ENCODE measurements at regions not wholly inside any gene's neighbourhood (a gene's known extent, or its start where the extent isn't known, plus 50 kb on each side); places are given as distances from the start of the nearest gene placed in this dataset.
"Not testable (repeated sequence)": the region's sequence is repeated elsewhere in the genome, so short reads cannot be mapped to it uniquely, and the experiment has no call there.

GRCh38 chr4:111045992-111046391, 423.1 kb upstream of the PITX2 start:
- Mint-ChIP-seq H3K4me1 (ENCODE audit: low read depth) (no peaks in the 10 kb centered on the region), H3K4me3 (no peak overlapping the region), H3K9me3 (peaks cover 11% of the 10 kb centered on the region), H3K27me3 (ENCODE audit: low read depth) (no peaks in the 10 kb centered on the region), H3K36me3 (ENCODE audit: insufficient read depth) (no peaks in the 10 kb centered on the region)
- DNase-seq (no peak), ATAC-seq (no peak)

- DNase-seq (no peak), ATAC-seq (no peak)
- Mint-ChIP-seq H3K4me1 (ENCODE audit: low read depth) (no peaks in the 10 kb centered on the region), H3K9me3 (peaks cover 18% of the 10 kb centered on the region), H3K36me3 (ENCODE audit: insufficient read depth) (no peaks in the 10 kb centered on the region), H3K27me3 (ENCODE audit: low read depth) (no peaks in the 10 kb centered on the region), H3K4me3 (no peak overlapping the region)
Observed at GRCh38 chr4:111046811-111047210, 423.9 kb upstream of the PITX2 start.

- peaks cover 26% of the 10 kb centered on the region for H3K9me3 Mint-ChIP-seq
- no peaks in the 10 kb centered on the region for H3K4me1 Mint-ChIP-seq (ENCODE audit: low read depth)
- H3K36me3 Mint-ChIP-seq (ENCODE audit: insufficient read depth): no peaks in the 10 kb centered on the region
Observed at GRCh38 chr4:111048316-111048715, 425.4 kb upstream of the PITX2 start.

GRCh38 chr4:111064342-111064993, 441.6 kb upstream of the PITX2 start:
- H3K4me3 Mint-ChIP-seq: no peak overlapping the region
- no peaks in the 10 kb centered on the region for H3K9me3 Mint-ChIP-seq
- H3K36me3 Mint-ChIP-seq (ENCODE audit: insufficient read depth): no peaks in the 10 kb centered on the region
- no peaks in the 10 kb centered on the region for H3K4me1 Mint-ChIP-seq (ENCODE audit: low read depth)
- no peaks in the 10 kb centered on the region for H3K27me3 Mint-ChIP-seq (ENCODE audit: low read depth)
- ATAC-seq (no peak), DNase-seq (no peak)

More at GRCh38 chr4:111048316-111048715, 425.4 kb upstream of the PITX2 start:
- Mint-ChIP-seq H3K4me3 (no peak overlapping the region), H3K27me3 (ENCODE audit: low read depth) (no peaks in the 10 kb centered on the region)
- ATAC-seq (no peak), DNase-seq (no peak)

GRCh38 chr4:111066001-111066400, 443.1 kb upstream of the PITX2 start:
- ATAC-seq: no peak
- H3K27me3 Mint-ChIP-seq (ENCODE audit: low read depth): no peaks in the 10 kb centered on the region

GRCh38 chr4:111066447-111066846, 443.6 kb upstream of the PITX2 start:
- no peaks in the 10 kb centered on the region for H3K36me3 Mint-ChIP-seq (ENCODE audit: insufficient read depth)
- no peaks in the 10 kb centered on the region for H3K9me3 Mint-ChIP-seq
- ATAC-seq (no peak), DNase-seq (no peak)
- H3K4me1 Mint-ChIP-seq (ENCODE audit: low read depth): no peaks in the 10 kb centered on the region
- H3K27me3 Mint-ChIP-seq (ENCODE audit: low read depth): no peaks in the 10 kb centered on the region
- no peak overlapping the region for H3K4me3 Mint-ChIP-seq

More at GRCh38 chr4:111066001-111066400, 443.1 kb upstream of the PITX2 start:
- Mint-ChIP-seq H3K4me3 (no peak overlapping the region), H3K4me1 (ENCODE audit: low read depth) (no peaks in the 10 kb centered on the region), H3K36me3 (ENCODE audit: insufficient read depth) (no peaks in the 10 kb centered on the region), H3K9me3 (no peaks in the 10 kb centered on the region)
- no peak for DNase-seq

- Mint-ChIP-seq H3K27me3 (ENCODE audit: low read depth) (no peaks in the 10 kb centered on the region), H3K4me3 (no peak overlapping the region), H3K36me3 (ENCODE audit: insufficient read depth) (no peaks in the 10 kb centered on the region), H3K4me1 (ENCODE audit: low read depth) (no peaks in the 10 kb centered on the region), H3K9me3 (no peaks in the 10 kb centered on the region)
- DNase-seq: no peak
- ATAC-seq: no peak
Observed at GRCh38 chr4:111066887-111067286, 444.0 kb upstream of the PITX2 start.

GRCh38 chr4:111068883-111069282, 446.0 kb upstream of the PITX2 start:
- no peaks in the 10 kb centered on the region for H3K27me3 Mint-ChIP-seq (ENCODE audit: low read depth)
- H3K36me3 Mint-ChIP-seq (ENCODE audit: insufficient read depth): no peaks in the 10 kb centered on the region
- H3K4me3 Mint-ChIP-seq: no peak overlapping the region
- DNase-seq (no peak), ATAC-seq (no peak)
- peaks cover 5% of the 10 kb centered on the region for H3K9me3 Mint-ChIP-seq
- H3K4me1 Mint-ChIP-seq (ENCODE audit: low read depth): no peaks in the 10 kb centered on the region

GRCh38 chr4:111070390-111070789, 447.5 kb upstream of the PITX2 start:
- Mint-ChIP-seq H3K36me3 (ENCODE audit: insufficient read depth) (no peaks in the 10 kb centered on the region), H3K27me3 (ENCODE audit: low read depth) (no peaks in the 10 kb centered on the region), H3K4me3 (no peak overlapping the region), H3K9me3 (peaks cover 9% of the 10 kb centered on the region), H3K4me1 (ENCODE audit: low read depth) (no peaks in the 10 kb centered on the region)
- DNase-seq (no peak), ATAC-seq (no peak)

GRCh38 chr4:111074523-111075114, 451.7 kb upstream of the PITX2 start:
- no peaks in the 10 kb centered on the region for H3K27me3 Mint-ChIP-seq (ENCODE audit: low read depth)
- H3K4me1 Mint-ChIP-seq (ENCODE audit: low read depth): no peaks in the 10 kb centered on the region
- no peak overlapping the region for H3K4me3 Mint-ChIP-seq
- no peaks in the 10 kb centered on the region for H3K36me3 Mint-ChIP-seq (ENCODE audit: insufficient read depth)
- peaks cover 26% of the 10 kb centered on the region for H3K9me3 Mint-ChIP-seq
- no peak for DNase-seq
- ATAC-seq: no peak

- ATAC-seq; H3K36me3 Mint-ChIP-seq (ENCODE audit: insufficient read depth); H3K4me1 Mint-ChIP-seq (ENCODE audit: low read depth); H3K4me3 Mint-ChIP-seq; DNase-seq; H3K27me3 Mint-ChIP-seq (ENCODE audit: low read depth): not testable (repeated sequence)
- H3K9me3 Mint-ChIP-seq: peaks cover 32% of the 10 kb centered on the region
Observed at GRCh38 chr4:111076299-111076698, 453.4 kb upstream of the PITX2 start.

- Mint-ChIP-seq H3K4me1 (ENCODE audit: low read depth) (no peaks in the 10 kb centered on the region), H3K4me3 (no peak overlapping the region), H3K27me3 (ENCODE audit: low read depth) (no peaks in the 10 kb centered on the region), H3K9me3 (no peaks in the 10 kb centered on the region), H3K36me3 (ENCODE audit: insufficient read depth) (no peaks in the 10 kb centered on the region)
- DNase-seq (no peak), ATAC-seq (no peak)
Observed at GRCh38 chr4:111108153-111108552, 485.3 kb upstream of the PITX2 start.

GRCh38 chr4:111113591-111113990, 490.7 kb upstream of the PITX2 start:
- Mint-ChIP-seq H3K27me3 (ENCODE audit: low read depth) (no peaks in the 10 kb centered on the region), H3K4me1 (ENCODE audit: low read depth) (no peaks in the 10 kb centered on the region), H3K4me3 (no peak overlapping the region), H3K9me3 (peaks cover 3% of the 10 kb centered on the region), H3K36me3 (ENCODE audit: insufficient read depth) (no peaks in the 10 kb centered on the region)
- ATAC-seq (no peak), DNase-seq (no peak)

- H3K36me3 Mint-ChIP-seq (ENCODE audit: insufficient read depth): no peaks in the 10 kb centered on the region
- ATAC-seq: no peak
- no peak overlapping the region for H3K4me3 Mint-ChIP-seq
- H3K4me1 Mint-ChIP-seq (ENCODE audit: low read depth): no peaks in the 10 kb centered on the region
- no peak for DNase-seq
- peaks cover 8% of the 10 kb centered on the region for H3K9me3 Mint-ChIP-seq
- no peaks in the 10 kb centered on the region for H3K27me3 Mint-ChIP-seq (ENCODE audit: low read depth)
Observed at GRCh38 chr4:111115881-111116280, 493.0 kb upstream of the PITX2 start.

- H3K4me3 Mint-ChIP-seq: no peak overlapping the region
- H3K36me3 Mint-ChIP-seq (ENCODE audit: insufficient read depth): no peaks in the 10 kb centered on the region
- ATAC-seq (no peak), DNase-seq (no peak)
- H3K9me3 Mint-ChIP-seq: peaks cover 8% of the 10 kb centered on the region
- no peaks in the 10 kb centered on the region for H3K27me3 Mint-ChIP-seq (ENCODE audit: low read depth)
- no peaks in the 10 kb centered on the region for H3K4me1 Mint-ChIP-seq (ENCODE audit: low read depth)
Observed at GRCh38 chr4:111120191-111120590, 497.3 kb upstream of the PITX2 start.
